Sigmoid colon (tissue), 3 donors: ENCODE measurements at regions not wholly inside any gene's neighbourhood (a gene's known extent, or its start where the extent isn't known, plus 50 kb on each side); places are given as distances from the start of the nearest gene placed in this dataset.

ENCODE experiments used
- POLR2A ChIP-seq, 2 donors: fragments of 450-650 bp; IDR thresholded peaks; one replicate each; pipeline ENCODE4 v1.6.1; 2016; ENCODE audit warnings: antibody characterized with exemption in 2 of 2, mild to moderate bottlenecking in 2 of 2, moderate library complexity in 2 of 2
- TF ChIP-seq, protein P1 (sequence below), 4 experiments: fragments of 450-650 bp in 3 of 4; fragments of 200-600 bp in 1 of 4; IDR thresholded peaks; one replicate each; pipeline ENCODE4 v1.5.1; 2016 to 2019; ENCODE audit warnings: antibody characterized with exemption in 4 of 4, mild to moderate bottlenecking in 3 of 4, moderate library complexity in 2 of 4

- TF ChIP-seq, protein P1, sequence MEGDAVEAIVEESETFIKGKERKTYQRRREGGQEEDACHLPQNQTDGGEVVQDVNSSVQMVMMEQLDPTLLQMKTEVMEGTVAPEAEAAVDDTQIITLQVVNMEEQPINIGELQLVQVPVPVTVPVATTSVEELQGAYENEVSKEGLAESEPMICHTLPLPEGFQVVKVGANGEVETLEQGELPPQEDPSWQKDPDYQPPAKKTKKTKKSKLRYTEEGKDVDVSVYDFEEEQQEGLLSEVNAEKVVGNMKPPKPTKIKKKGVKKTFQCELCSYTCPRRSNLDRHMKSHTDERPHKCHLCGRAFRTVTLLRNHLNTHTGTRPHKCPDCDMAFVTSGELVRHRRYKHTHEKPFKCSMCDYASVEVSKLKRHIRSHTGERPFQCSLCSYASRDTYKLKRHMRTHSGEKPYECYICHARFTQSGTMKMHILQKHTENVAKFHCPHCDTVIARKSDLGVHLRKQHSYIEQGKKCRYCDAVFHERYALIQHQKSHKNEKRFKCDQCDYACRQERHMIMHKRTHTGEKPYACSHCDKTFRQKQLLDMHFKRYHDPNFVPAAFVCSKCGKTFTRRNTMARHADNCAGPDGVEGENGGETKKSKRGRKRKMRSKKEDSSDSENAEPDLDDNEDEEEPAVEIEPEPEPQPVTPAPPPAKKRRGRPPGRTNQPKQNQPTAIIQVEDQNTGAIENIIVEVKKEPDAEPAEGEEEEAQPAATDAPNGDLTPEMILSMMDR (IDR thresholded peaks at IDR 0.05), result no peak
- no peak for TF ChIP-seq POLR2A (IDR thresholded peaks at IDR 0.05)
These were observed 176.4 kb upstream of the PALMD start for GRCh38 chr1:99469550-99469971.
